Karpas-422 (cell line): ENCODE measurements at regions not wholly inside any gene's neighbourhood (a gene's known extent, or its start where the extent isn't known, plus 50 kb on each side); places are given as distances from the start of the nearest gene placed in this dataset.
"Not testable (repeated sequence)": the region's sequence is repeated elsewhere in the genome, so short reads cannot be mapped to it uniquely, and the experiment has no call there.

Source experiments
- DNase-seq: peaks from one replicate; pipeline ENCODE4 v3.0.0-alpha.2; 2015
- H2AFZ ChIP-seq: fragments of 200-600 bp; sonication (generic); 2 replicates; pipeline ENCODE4 v1.6.1; 2014; ENCODE audit warnings: antibody characterized with exemption, low read length, mixed read lengths
- H3K27ac ChIP-seq: fragments of 200-600 bp; sonication (generic); 2 replicates; pipeline ENCODE4 v1.5.1; 2014; ENCODE audit warnings: mild to moderate bottlenecking, low read length, moderate library complexity
- H3K27me3 ChIP-seq: fragments of 200-600 bp; sonication (generic); 2 replicates; pipeline ENCODE4 v1.6.1; 2014; ENCODE audit warnings: low read length, mixed read lengths
- H3K36me3 ChIP-seq: fragments of 200-600 bp; sonication (generic); 2 replicates; pipeline ENCODE4 v1.6.1; 2014; ENCODE audit warnings: low read length, mixed read lengths; ENCODE audit not compliant: insufficient read depth
- H3K4me1 ChIP-seq: fragments of 200-600 bp; sonication (generic); 2 replicates; pipeline ENCODE4 v1.6.1; 2014; ENCODE audit warnings: mild to moderate bottlenecking, low read length, mixed read lengths
- H3K4me2 ChIP-seq: fragments of 200-600 bp; sonication (generic); 2 replicates; pipeline ENCODE4 v1.6.1; 2014; ENCODE audit warnings: low read length, low read depth, mild to moderate bottlenecking; ENCODE audit not compliant: poor library complexity, severe bottlenecking
- H3K4me3 ChIP-seq: fragments of 200-600 bp; sonication (generic); 2 replicates; pipeline ENCODE4 v1.5.1; 2014; ENCODE audit warnings: mild to moderate bottlenecking, antibody characterized with exemption, low read length, mixed read lengths
- H3K79me2 ChIP-seq: fragments of 200-600 bp; sonication (generic); 2 replicates; pipeline ENCODE4 v1.6.1; 2014; ENCODE audit warnings: mild to moderate bottlenecking, low read length, mixed read lengths
- H3K9ac ChIP-seq: fragments of 200-600 bp; sonication (generic); 2 replicates; pipeline ENCODE4 v1.6.0; 2014; ENCODE audit warnings: low read length
- H3K9me2 ChIP-seq: fragments of 200-600 bp; sonication (generic), shearing (Covaris generic); replicated peaks from 2 replicates; pipeline ENCODE4 v1.6.0; 2014; ENCODE audit warnings: mild to moderate bottlenecking, low read length, moderate library complexity; ENCODE audit not compliant: insufficient read depth
- H3K9me3 ChIP-seq: fragments of 300-700, 200-600 bp; sonication (generic); 2 replicates; pipeline ENCODE4 v1.6.1; 2014; ENCODE audit warnings: low read length, mixed read lengths
- H4K20me1 ChIP-seq: fragments of 200-600 bp; sonication (generic); 2 replicates; pipeline ENCODE4 v1.6.1; 2014; ENCODE audit warnings: mild to moderate bottlenecking, antibody characterized with exemption, low read length, low read depth; ENCODE audit not compliant: insufficient read depth

DNA sequence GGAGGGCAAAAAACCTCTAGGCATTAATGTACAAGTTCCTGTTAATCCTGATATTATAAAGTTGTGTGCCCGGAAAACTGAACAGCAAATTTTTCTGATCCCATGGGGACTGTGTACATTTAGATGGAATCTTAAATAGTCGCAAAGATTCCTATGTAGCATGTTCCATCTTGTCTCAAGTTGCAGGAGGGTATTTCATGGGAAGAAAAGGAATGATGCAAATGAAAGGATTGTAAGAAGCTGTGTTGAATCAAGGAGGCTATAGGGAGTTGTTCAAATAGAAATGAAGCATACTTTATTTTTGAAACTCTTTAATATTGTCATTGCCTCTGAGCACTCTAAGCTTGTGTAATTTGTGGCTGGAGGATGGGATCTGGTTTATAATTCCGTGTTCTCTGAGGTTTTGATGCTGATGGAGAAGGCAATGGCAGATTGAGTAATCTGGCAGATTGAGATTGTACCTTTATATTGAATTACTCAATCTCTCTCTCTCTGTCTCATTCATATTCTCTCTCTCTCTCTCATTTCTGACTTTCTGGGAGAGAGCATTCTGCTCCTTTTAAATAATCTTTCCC, 288.5 kb downstream of the OSTF1 start:
- no peak overlapping the region for H2AFZ ChIP-seq
- H3K4me2 ChIP-seq: no peak overlapping the region
- no peaks in the 10 kb centered on the region for H4K20me1 ChIP-seq
- no peaks in the 10 kb centered on the region for H3K27me3 ChIP-seq
- H3K36me3 ChIP-seq: no peaks in the 10 kb centered on the region
- no peaks in the 10 kb centered on the region for H3K9me3 ChIP-seq
- DNase-seq: no peak
- no peaks in the 10 kb centered on the region for H3K79me2 ChIP-seq
- H3K4me1 ChIP-seq: no peaks in the 10 kb centered on the region
- H3K4me3 ChIP-seq: no peak overlapping the region
- no peak overlapping the region for H3K27ac ChIP-seq
- H3K9ac ChIP-seq: no peak overlapping the region
- no peaks in the 10 kb centered on the region for H3K9me2 ChIP-seq

DNA sequence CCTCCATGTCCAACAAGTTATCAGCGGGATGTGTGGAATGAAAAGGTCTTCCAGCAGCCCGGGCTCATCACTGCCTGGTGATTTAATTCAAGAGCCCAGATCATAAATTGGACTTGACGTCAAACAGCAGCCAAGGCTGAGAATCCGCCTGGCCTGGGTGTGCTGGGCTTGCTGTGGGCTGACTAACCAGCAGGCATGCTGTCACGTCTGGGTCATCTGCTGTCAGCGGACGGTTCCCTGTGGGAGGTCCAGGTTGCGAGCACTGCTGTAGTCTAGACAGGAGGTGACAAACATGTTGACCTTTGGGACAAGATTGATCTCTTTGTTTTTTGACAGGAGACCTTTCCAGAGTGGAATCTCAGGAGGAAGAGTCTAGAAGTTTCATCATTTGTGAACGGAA, 289.7 kb downstream of the OSTF1 start:
- H3K9me2 ChIP-seq: no peaks in the 10 kb centered on the region
- H3K27me3 ChIP-seq: no peaks in the 10 kb centered on the region
- no peak for DNase-seq
- H2AFZ ChIP-seq: no peak overlapping the region
- H3K9me3 ChIP-seq: no peaks in the 10 kb centered on the region
- H3K9ac ChIP-seq: no peak overlapping the region
- H3K27ac ChIP-seq: no peak overlapping the region
- no peak overlapping the region for H3K4me3 ChIP-seq
- H3K4me1 ChIP-seq: no peaks in the 10 kb centered on the region
- no peak overlapping the region for H3K4me2 ChIP-seq
- no peaks in the 10 kb centered on the region for H3K79me2 ChIP-seq
- H4K20me1 ChIP-seq: no peaks in the 10 kb centered on the region
- no peaks in the 10 kb centered on the region for H3K36me3 ChIP-seq

DNA sequence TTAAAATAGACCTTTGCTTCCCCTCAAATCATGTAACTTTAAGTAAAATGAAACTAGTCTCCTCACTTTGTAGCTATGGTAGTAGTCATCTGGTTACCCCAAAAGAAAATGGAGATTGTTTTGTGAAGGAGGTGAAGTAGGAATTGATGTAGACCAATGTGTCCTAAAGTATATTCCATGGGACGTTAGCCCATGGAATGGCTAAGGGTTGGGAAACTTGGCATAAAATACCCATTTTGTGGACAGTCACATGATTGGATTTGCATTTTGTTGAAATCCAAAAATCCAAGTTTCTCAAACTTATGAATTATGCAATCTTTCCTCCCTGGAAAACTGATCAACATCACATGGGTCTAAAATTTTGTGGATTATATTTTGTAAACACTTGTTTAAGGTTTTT, 290.6 kb downstream of the OSTF1 start:
- H3K36me3 ChIP-seq: no peaks in the 10 kb centered on the region
- no peaks in the 10 kb centered on the region for H4K20me1 ChIP-seq
- no peaks in the 10 kb centered on the region for H3K9me3 ChIP-seq
- H3K9me2 ChIP-seq: no peaks in the 10 kb centered on the region
- no peak overlapping the region for H3K27ac ChIP-seq
- no peak overlapping the region for H3K9ac ChIP-seq
- no peaks in the 10 kb centered on the region for H3K79me2 ChIP-seq
- H2AFZ ChIP-seq: no peak overlapping the region
- no peaks in the 10 kb centered on the region for H3K27me3 ChIP-seq
- DNase-seq: no peak
- no peaks in the 10 kb centered on the region for H3K4me1 ChIP-seq
- no peak overlapping the region for H3K4me2 ChIP-seq
- H3K4me3 ChIP-seq: no peak overlapping the region

DNA sequence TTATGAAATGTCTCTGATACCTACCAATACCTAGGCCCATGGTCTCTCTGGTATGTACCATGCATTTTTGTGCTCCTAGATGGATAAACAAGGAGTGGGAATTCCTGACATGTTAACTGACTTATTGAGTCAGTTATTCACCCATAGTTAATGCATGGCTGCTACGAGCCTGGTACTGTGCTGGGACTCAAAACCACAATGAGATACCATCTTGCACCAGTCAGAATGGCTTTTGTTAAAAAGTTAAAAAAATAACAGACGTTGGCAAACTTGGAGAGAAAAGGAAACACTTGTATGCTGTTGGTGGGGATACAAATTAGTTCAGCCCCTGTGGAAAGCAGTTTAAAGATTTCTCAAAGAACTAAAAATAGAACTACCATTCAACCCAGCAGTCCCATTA, 293.8 kb downstream of the OSTF1 start:
- peaks cover 6% of the 10 kb centered on the region; the same call in 1 of the 2 replicates for H3K27me3 ChIP-seq
- no peak overlapping the region for H3K4me2 ChIP-seq
- peaks cover 17% of the 10 kb centered on the region; the same call in 1 of the 2 replicates for H3K9me3 ChIP-seq
- peaks cover 5% of the 10 kb centered on the region for H3K36me3 ChIP-seq
- no peak for DNase-seq
- no peaks in the 10 kb centered on the region for H3K4me1 ChIP-seq
- H2AFZ ChIP-seq: no peak overlapping the region
- no peaks in the 10 kb centered on the region for H4K20me1 ChIP-seq
- H3K79me2 ChIP-seq: no peaks in the 10 kb centered on the region
- no peak overlapping the region for H3K27ac ChIP-seq
- H3K9me2 ChIP-seq: no peaks in the 10 kb centered on the region
- no peak overlapping the region for H3K9ac ChIP-seq
- no peak overlapping the region for H3K4me3 ChIP-seq

DNA sequence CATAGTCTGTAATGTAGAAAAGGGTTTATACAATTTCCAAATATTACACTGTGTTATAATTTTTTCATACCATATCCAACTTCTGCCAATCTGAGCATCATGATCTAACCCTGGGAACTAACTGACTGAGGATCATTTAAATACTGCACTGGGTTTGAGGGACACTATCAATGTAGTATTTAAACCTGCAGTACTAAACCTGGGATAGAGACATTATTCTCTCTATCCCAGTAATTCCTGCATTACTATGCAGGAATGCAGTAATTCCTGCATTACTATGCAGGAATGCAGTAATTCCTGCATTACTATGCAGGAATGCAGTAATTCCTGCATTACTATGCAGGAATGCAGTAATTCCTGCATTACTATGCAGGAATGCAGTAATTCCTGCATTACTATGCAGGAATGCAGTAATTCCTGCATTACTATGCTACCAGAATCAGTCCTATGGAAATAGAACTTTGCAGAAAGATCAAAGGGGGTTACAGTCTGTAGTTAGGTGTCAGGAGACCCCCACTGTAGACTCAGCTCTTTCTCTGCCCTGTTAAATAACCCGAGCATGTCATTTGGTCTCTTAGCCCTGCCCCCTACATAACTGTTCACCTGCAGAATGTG, 295.2 kb downstream of the OSTF1 start:
- peaks cover 17% of the 10 kb centered on the region; the same call in 1 of the 2 replicates for H3K9me3 ChIP-seq
- not testable (repeated sequence) for H3K9ac ChIP-seq, H3K4me1 ChIP-seq, H4K20me1 ChIP-seq, DNase-seq, H3K79me2 ChIP-seq, H3K4me2 ChIP-seq, H3K4me3 ChIP-seq, H3K36me3 ChIP-seq, H3K27ac ChIP-seq, H3K9me2 ChIP-seq, H2AFZ ChIP-seq, H3K27me3 ChIP-seq

DNA sequence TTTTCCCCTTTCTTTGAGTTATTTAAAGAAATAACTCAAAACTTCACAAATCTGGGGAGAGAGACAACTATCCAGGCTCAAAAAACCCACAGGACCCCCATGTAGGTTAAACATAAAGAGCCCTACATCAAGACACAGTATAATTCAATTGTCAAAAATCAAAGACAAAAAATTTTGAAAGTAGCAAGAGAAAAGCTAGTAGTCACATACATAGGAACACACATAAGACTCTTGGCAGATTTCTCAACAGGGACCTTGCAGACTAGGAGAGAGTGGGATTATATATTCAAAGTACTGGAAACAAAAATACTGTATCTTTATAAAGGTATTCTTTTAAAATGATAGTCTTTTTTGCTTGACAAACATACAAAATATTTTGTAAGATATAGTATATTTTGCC, 296.9 kb downstream of the OSTF1 start:
- DNase-seq: no peak
- no peak overlapping the region for H3K4me2 ChIP-seq
- H3K79me2 ChIP-seq: no peaks in the 10 kb centered on the region
- peaks cover 17% of the 10 kb centered on the region; the same call in 1 of the 2 replicates for H3K9me3 ChIP-seq
- H3K36me3 ChIP-seq: peaks cover 5% of the 10 kb centered on the region
- H3K9me2 ChIP-seq: no peaks in the 10 kb centered on the region
- H3K4me3 ChIP-seq: no peak overlapping the region
- H3K27ac ChIP-seq: no peak overlapping the region
- no peaks in the 10 kb centered on the region for H4K20me1 ChIP-seq
- no peak overlapping the region for H3K9ac ChIP-seq
- H3K27me3 ChIP-seq: peaks cover 6% of the 10 kb centered on the region; the same call in 1 of the 2 replicates
- no peaks in the 10 kb centered on the region for H3K4me1 ChIP-seq
- H2AFZ ChIP-seq: no peak overlapping the region

DNA sequence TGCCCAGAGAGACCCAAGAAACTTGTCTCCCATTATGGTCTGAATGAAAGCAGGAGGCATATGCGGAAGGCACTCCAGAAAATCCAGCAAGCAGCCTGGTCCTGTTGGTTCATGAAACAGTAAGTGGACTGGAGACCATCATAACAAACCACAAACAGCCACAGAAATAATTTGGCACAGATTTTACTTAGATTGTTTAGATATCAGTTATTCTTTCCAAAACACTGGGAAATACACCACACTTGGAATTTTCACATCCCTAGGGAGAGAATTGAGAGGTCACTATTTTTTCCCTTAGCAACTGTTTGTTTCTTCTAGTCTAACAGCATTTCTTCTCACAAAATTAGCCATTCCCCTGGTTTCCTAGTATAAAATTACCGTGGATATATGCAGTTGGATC, 300.8 kb downstream of the OSTF1 start:
- no peak for DNase-seq
- Histone ChIP-seq H3K4me2 (no peak overlapping the region), H3K9me3 (peaks cover 17% of the 10 kb centered on the region; the same call in 1 of the 2 replicates), H3K9me2 (no peaks in the 10 kb centered on the region), H3K36me3 (peaks cover 5% of the 10 kb centered on the region), H3K9ac (no peak overlapping the region), H4K20me1 (no peaks in the 10 kb centered on the region), H3K27ac (no peak overlapping the region), H3K4me3 (no peak overlapping the region), H2AFZ (no peak overlapping the region), H3K27me3 (peaks cover 6% of the 10 kb centered on the region; the same call in 1 of the 2 replicates), H3K79me2 (no peaks in the 10 kb centered on the region), H3K4me1 (no peaks in the 10 kb centered on the region)

DNA sequence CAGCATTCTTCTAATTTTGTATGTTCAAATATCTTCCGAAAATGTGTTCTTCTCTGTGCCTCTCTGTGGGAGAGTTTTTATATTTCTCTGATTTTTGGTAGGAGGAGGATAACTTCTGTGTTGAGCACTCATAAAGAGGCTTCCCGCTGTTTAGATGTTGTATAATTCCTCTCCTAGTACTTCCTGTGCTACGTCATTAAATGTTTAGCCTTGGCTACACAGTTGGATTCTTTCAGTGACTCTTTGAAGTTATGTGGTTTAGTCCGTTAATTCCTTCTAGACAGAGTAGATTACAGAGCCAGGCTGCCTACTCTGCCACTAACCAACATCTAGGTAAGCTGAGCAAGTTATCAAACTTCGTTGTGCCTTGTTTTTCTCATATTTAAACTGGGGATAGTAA, 302.6 kb downstream of the OSTF1 start:
- Histone ChIP-seq H3K4me2 (no peak overlapping the region), H3K9ac (no peak overlapping the region), H3K9me2 (no peaks in the 10 kb centered on the region), H3K79me2 (no peaks in the 10 kb centered on the region), H3K4me3 (no peak overlapping the region), H4K20me1 (no peaks in the 10 kb centered on the region), H3K4me1 (no peaks in the 10 kb centered on the region), H2AFZ (no peak overlapping the region), H3K36me3 (no peaks in the 10 kb centered on the region), H3K9me3 (peaks cover 3% of the 10 kb centered on the region; the same call in 1 of the 2 replicates), H3K27ac (no peak overlapping the region), H3K27me3 (no peaks in the 10 kb centered on the region)
- DNase-seq: no peak
